Neural crest cell (in vitro differentiated cells): ENCODE measurements at regions not wholly inside any gene's neighbourhood (a gene's known extent, or its start where the extent isn't known, plus 50 kb on each side); places are given as distances from the start of the nearest gene placed in this dataset.

Experiments
- DNase-seq: peaks from one replicate; pipeline ENCODE4 v3.0.0; 2021; ENCODE audit warnings: low read depth, mixed read lengths, low spot score
- H3K27ac Mint-ChIP-seq: one replicate; pipeline ENCODE4 v1.8.0; 2021; ENCODE audit warnings: mild to moderate bottlenecking, mixed read lengths; ENCODE audit not compliant: unreplicated experiment
- H3K27me3 Mint-ChIP-seq: 2 replicates; pipeline ENCODE4 v1.8.0; 2021; ENCODE audit warnings: low read depth, mild to moderate bottlenecking, mixed read lengths
- H3K36me3 Mint-ChIP-seq: 2 replicates; pipeline ENCODE4 v1.8.0; 2021; ENCODE audit warnings: low read depth, mild to moderate bottlenecking, mixed read lengths
- H3K4me1 Mint-ChIP-seq: 2 replicates; pipeline ENCODE4 v1.8.0; 2021; ENCODE audit warnings: mixed read lengths
- H3K4me3 Mint-ChIP-seq: one replicate; pipeline ENCODE4 v1.8.0; 2021; ENCODE audit warnings: mild to moderate bottlenecking, mixed read lengths
- H3K9me3 Mint-ChIP-seq: 2 replicates; pipeline ENCODE4 v1.8.0; 2021; ENCODE audit warnings: mixed read lengths
- TF ChIP-seq, protein P1 (sequence below): fragments of 200-600 bp; sonication (generic); conservative IDR thresholded peaks from 2 replicates; pipeline ENCODE4 v1.5.0; 2021; ENCODE audit warnings: antibody characterized with exemption, mild to moderate bottlenecking

DNA sequence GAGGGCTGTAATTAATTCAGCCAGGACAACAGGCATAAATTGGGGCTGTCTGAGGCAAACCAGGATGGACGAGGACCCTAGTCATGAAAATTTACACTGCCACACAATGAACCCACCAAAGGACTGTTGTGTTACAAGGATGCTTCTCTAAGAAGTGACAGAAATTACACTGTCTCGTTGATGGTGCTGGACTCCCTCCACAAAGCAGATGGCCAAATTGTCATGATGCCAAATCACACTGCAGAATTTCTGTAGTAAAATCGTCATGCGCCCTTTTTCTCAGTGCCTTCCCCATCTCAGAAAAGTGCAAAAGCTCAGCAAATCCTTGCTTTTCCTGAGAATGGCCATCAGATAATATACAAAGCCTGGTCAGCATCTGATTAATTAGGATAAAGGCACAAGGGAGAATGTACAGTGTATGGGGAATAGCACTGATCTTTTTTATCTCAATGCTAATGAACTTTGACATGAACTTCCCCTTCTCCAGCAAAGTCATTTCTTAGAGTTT lies 545.8 kb downstream of the CSNK1G3 start:
- TF ChIP-seq, protein P1, sequence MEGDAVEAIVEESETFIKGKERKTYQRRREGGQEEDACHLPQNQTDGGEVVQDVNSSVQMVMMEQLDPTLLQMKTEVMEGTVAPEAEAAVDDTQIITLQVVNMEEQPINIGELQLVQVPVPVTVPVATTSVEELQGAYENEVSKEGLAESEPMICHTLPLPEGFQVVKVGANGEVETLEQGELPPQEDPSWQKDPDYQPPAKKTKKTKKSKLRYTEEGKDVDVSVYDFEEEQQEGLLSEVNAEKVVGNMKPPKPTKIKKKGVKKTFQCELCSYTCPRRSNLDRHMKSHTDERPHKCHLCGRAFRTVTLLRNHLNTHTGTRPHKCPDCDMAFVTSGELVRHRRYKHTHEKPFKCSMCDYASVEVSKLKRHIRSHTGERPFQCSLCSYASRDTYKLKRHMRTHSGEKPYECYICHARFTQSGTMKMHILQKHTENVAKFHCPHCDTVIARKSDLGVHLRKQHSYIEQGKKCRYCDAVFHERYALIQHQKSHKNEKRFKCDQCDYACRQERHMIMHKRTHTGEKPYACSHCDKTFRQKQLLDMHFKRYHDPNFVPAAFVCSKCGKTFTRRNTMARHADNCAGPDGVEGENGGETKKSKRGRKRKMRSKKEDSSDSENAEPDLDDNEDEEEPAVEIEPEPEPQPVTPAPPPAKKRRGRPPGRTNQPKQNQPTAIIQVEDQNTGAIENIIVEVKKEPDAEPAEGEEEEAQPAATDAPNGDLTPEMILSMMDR = no peak
- peaks cover 56% of the 10 kb centered on the region for H3K4me1 Mint-ChIP-seq
- H3K27me3 Mint-ChIP-seq = no peaks in the 10 kb centered on the region
- H3K27ac Mint-ChIP-seq = no peak overlapping the region
- DNase-seq = no peak
- H3K9me3 Mint-ChIP-seq = no peaks in the 10 kb centered on the region
- no peaks in the 10 kb centered on the region for H3K36me3 Mint-ChIP-seq
- no peak overlapping the region for H3K4me3 Mint-ChIP-seq

GRCh38 chr5:124056991-124057723 lies 545.2 kb downstream of the CSNK1G3 start:
- no peak overlapping the region for H3K27ac Mint-ChIP-seq
- H3K4me1 Mint-ChIP-seq = peaks cover 61% of the 10 kb centered on the region
- TF ChIP-seq, protein P1 = no peak

GRCh38 chr5:124056326-124056990 lies 544.5 kb downstream of the CSNK1G3 start:
- TF ChIP-seq, protein P1 = no peak
- no peak for DNase-seq
- Mint-ChIP-seq H3K27ac (peak overlapping the region; percentile 72), H3K9me3 (no peaks in the 10 kb centered on the region), H3K36me3 (no peaks in the 10 kb centered on the region), H3K4me3 (no peak overlapping the region), H3K27me3 (no peaks in the 10 kb centered on the region), H3K4me1 (peaks cover 64% of the 10 kb centered on the region)

More at GRCh38 chr5:124056991-124057723, 545.2 kb downstream of the CSNK1G3 start:
- Mint-ChIP-seq H3K27me3 (no peaks in the 10 kb centered on the region), H3K4me3 (no peak overlapping the region), H3K9me3 (no peaks in the 10 kb centered on the region), H3K36me3 (no peaks in the 10 kb centered on the region)
- no peak for DNase-seq

GRCh38 chr5:124055751-124056150 lies 543.8 kb downstream of the CSNK1G3 start:
- DNase-seq = no peak
- Mint-ChIP-seq H3K36me3 (no peaks in the 10 kb centered on the region), H3K27ac (no peak overlapping the region), H3K27me3 (no peaks in the 10 kb centered on the region), H3K4me1 (peaks cover 61% of the 10 kb centered on the region), H3K4me3 (no peak overlapping the region), H3K9me3 (no peaks in the 10 kb centered on the region)
- TF ChIP-seq, protein P1 = no peak

- Mint-ChIP-seq H3K4me1 (peaks cover 58% of the 10 kb centered on the region), H3K9me3 (no peaks in the 10 kb centered on the region), H3K4me3 (no peak overlapping the region), H3K27me3 (no peaks in the 10 kb centered on the region), H3K36me3 (no peaks in the 10 kb centered on the region), H3K27ac (no peak overlapping the region)
- TF ChIP-seq, protein P1 = no peak
- DNase-seq = no peak
Measured at GRCh38 chr5:124054564-124054963, 542.6 kb downstream of the CSNK1G3 start.
